ENCODE measurements at regions not wholly inside any gene's neighbourhood (a gene's known extent, or its start where the extent isn't known, plus 50 kb on each side); places are given as distances from the start of the nearest gene placed in this dataset.

DNA sequence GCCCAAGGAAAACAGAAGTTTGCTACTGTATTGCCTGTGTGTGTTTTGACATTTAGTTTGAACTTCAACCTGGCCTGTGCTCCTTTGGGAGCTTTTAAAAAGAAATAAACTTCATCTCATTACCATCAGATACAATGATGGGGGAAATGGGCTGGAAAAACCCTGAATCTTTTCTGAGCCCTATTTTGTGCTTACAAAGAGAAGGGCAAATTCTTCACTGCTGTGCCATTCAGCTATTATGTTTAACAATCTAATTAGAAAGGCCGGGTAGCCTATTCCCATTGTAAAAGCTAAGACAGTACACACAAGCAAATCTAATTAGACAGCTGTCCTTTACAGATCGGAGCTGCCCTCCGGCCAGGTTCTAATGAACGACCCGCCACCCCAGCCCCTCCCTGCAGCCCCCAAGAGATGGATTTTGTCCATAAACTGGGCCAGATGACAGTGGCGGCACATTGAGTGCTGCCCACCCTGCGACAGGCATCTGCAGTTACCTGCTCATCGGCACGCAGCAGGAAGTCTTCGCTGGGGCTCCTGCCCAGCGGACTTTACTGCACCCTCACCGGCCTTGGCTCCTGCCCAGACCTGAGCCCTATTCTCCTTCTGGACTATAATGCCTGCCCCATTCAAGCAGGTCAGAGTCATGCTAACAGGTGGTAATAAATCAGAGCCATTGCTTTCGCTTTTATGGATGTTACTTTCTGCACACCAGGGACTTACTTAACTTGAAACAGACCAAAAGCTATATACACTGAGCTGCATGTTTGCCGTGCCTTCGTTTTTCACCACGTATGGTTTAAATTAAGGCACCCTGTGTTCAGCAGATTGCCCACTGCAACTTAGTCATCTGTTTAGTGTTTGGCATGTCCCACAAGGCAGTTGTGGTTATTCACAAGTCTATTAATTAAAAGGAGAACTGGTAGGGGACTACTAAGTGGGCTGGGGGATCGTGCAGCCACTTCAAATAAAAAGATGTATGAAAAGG is 549.6 kb downstream of the FGF9 start:
- TF ChIP-seq, protein P1, sequence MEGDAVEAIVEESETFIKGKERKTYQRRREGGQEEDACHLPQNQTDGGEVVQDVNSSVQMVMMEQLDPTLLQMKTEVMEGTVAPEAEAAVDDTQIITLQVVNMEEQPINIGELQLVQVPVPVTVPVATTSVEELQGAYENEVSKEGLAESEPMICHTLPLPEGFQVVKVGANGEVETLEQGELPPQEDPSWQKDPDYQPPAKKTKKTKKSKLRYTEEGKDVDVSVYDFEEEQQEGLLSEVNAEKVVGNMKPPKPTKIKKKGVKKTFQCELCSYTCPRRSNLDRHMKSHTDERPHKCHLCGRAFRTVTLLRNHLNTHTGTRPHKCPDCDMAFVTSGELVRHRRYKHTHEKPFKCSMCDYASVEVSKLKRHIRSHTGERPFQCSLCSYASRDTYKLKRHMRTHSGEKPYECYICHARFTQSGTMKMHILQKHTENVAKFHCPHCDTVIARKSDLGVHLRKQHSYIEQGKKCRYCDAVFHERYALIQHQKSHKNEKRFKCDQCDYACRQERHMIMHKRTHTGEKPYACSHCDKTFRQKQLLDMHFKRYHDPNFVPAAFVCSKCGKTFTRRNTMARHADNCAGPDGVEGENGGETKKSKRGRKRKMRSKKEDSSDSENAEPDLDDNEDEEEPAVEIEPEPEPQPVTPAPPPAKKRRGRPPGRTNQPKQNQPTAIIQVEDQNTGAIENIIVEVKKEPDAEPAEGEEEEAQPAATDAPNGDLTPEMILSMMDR (IDR thresholded peaks at IDR 0.05; ENCODE audit: low read length, missing control alignments): no peak
- H3K4me3 ChIP-seq (replicated peaks; ENCODE audit: low read depth, low read length): no peak overlapping the region
- no peak for DNase-seq (ENCODE audit: low read depth)

DNA sequence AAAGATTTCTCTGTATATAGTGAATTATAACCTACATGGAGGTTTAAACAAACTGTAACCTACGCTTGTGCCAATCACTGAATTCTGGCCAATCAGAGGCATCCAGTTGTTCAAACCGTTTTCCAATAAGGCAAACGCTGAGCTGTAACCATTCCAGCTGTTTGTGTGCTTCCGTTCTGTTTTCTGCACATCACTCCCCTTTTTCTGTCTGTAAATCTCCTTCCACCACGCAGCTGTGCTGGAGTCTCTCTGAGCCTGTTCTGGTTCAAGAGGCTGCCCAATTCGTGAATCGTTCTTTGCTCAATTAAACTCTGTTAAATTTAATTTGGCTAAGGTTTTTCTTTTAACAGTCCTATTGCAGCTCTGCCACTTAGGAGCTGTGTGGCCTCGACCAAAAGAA is 552.5 kb downstream of the FGF9 start:
- TF ChIP-seq, protein P1 (IDR thresholded peaks at IDR 0.05; ENCODE audit: low read length, missing control alignments): no peak
- no peak for DNase-seq (ENCODE audit: low read depth)
- no peak overlapping the region for H3K4me3 ChIP-seq (replicated peaks; ENCODE audit: low read depth, low read length)

DNA sequence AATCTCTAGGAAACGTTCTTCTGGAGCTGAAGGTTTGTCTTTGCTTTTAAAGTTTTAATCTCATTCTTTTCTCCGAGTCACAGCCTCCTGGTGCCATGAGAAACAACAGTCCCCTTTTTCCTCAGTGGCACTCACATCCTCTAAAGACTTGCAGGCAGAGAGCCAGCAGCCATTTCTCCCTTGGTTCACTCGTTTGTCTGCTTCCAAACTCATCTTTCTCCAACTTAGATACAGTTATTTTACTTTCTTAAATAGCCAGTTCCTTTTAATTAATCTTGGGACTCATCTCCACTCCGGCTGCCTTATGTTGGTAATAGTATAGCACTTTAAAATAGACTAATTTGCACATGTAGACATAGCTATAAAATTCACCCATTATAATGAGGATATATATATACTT is 555.2 kb downstream of the FGF9 start:
- no peak for DNase-seq (ENCODE audit: low read depth)
- H3K4me3 ChIP-seq (replicated peaks; ENCODE audit: low read depth, low read length): no peak overlapping the region
- TF ChIP-seq, protein P1 (IDR thresholded peaks at IDR 0.05; ENCODE audit: low read length, missing control alignments): no peak

DNA sequence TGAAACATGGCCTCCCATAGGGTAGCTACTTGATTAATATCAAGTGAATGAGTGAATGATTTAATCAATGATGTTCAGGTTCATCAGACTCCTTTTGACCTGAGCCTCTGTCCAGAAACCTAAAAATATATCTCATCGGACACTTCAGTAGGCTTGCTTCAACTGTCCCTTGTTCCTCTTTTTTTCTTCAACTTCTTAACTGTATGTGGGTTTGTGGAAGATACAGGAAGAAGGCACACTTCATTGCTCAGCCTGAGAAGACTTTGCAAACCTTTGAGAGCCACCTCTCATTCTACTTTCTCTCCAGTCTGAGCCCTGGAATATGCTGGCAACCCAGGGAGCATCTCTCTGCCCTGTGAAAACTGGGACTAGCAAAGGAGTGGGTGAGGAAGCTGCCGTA is 557.0 kb downstream of the FGF9 start:
- no peak overlapping the region for H3K4me3 ChIP-seq (replicated peaks; ENCODE audit: low read depth, low read length)
- DNase-seq (ENCODE audit: low read depth): no peak
- TF ChIP-seq, protein P1 (IDR thresholded peaks at IDR 0.05; ENCODE audit: low read length, missing control alignments): no peak

DNA sequence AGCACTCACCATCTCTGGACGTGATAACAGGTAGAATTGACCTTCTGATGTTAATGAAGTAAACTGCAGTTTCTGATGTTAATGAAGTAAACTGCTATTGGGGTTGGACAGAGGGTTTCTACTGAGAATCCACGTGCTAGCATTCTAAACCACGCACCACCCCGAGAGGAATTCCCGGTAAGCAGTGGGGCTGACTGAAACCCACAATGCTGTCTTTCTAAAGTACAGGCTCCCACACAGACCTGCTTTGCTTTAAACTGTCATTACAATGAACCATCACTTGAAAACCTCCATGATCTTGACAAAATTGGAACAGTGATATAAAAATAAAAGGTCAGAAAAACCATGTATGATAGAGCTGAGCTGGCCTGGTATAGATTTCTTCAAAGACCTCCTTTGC is 559.0 kb downstream of the FGF9 start:
- H3K4me3 ChIP-seq (replicated peaks; ENCODE audit: low read depth, low read length): no peak overlapping the region
- TF ChIP-seq, protein P1 (IDR thresholded peaks at IDR 0.05; ENCODE audit: low read length, missing control alignments): no peak
- no peak for DNase-seq (ENCODE audit: low read depth)

DNA sequence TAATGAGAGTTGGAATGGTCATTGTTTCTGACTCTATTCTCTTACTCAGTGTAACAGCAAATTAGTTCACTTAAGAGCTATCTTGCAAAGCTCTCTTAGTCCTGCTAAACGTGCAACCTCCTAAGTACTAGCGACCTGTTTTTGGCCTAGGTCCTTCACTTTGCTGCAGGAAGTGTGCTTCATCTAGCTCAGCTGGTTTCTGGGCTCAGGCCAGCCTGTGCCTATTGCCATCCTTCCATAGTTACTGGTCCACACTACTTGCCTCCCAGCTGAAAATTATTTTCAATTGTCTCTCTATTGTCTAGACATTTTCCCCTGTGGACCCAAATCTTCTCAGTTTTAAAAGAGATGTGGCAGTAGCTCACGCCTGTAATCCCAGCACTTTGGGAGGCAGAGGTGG is 561.3 kb downstream of the FGF9 start:
- TF ChIP-seq, protein P1 (IDR thresholded peaks at IDR 0.05; ENCODE audit: low read length, missing control alignments): no peak
- DNase-seq (ENCODE audit: low read depth): no peak
- no peak overlapping the region for H3K4me3 ChIP-seq (replicated peaks; ENCODE audit: low read depth, low read length)
